ENCODE measurements at regions not wholly inside any gene's neighbourhood (a gene's known extent, or its start where the extent isn't known, plus 50 kb on each side); places are given as distances from the start of the nearest gene placed in this dataset.

DNA sequence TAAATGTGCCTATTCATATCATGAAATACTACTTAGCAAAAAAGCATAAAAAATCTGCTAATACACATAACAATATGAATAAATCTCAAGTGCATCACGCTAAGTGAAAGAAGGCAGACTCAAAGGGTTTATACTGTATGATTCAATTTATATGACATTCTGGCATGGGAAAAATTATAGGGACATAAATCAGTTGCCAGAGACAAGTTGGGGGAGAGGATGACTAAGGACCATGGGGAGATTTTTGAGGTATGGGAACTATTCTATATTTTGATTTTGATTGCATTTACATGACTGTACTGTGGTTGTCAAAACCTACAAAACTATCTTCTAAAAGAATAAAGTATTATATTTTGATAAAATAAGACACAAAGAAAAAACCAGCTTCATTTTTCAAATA, 650.3 kb upstream of the NR5A2 start:
- DNase-seq: no peak

DNA sequence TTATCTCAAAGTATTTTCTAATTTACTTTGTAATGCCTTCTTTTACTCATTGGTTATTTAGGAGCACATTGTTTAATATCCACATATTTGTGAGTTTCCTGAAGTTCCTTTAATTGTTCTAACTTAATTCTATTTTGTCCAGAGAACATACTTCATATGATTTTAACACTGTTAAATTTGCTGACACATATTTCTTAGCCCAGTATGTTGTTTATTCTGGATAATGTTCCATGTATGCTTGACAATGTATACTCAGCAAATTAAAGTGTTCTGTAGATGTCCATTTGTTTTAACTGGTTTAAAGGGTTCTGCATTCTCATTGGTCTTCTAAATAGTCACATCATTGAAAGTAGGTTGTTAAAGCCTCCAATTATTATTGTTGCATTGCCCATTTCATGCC, 643.7 kb upstream of the NR5A2 start:
- DNase-seq: no peak

DNA sequence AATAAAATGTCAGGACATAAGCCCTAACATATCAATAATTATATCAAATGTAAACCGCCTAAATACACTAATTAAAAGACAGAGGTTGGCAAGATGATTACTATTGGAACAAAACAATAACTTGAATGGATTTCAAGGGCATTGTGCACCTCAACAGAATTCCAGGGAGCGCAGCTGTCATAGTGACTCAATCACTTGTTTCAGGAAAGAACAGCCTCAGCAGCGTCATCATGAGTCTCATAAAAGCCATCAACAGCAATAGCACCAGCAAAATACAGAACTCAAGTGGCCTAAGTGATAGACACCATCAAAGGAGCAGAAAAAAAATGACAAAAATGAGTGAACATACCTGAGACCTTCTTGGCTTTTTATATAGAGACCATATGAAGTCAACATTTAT, 632.7 kb upstream of the NR5A2 start:
- DNase-seq: no peak

DNA sequence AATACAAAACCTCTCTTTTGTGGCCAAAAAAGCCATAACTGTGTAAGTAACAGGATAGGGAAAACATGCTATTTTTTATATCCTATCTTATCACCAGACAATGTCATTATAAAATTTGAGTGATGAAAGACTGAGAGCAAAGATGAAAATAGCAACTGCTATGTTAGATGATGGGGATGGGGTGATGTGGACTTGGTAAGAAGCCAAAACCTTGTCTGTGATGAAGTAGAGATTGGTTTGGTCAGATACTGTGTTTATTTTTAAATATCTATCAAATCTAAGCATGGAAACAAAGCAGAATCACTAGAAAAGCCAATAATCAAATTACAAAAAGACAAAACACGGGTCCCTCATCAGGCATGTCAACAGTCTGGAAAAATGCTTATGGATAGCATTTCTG, 631.1 kb upstream of the NR5A2 start:
- no peak for DNase-seq

DNA sequence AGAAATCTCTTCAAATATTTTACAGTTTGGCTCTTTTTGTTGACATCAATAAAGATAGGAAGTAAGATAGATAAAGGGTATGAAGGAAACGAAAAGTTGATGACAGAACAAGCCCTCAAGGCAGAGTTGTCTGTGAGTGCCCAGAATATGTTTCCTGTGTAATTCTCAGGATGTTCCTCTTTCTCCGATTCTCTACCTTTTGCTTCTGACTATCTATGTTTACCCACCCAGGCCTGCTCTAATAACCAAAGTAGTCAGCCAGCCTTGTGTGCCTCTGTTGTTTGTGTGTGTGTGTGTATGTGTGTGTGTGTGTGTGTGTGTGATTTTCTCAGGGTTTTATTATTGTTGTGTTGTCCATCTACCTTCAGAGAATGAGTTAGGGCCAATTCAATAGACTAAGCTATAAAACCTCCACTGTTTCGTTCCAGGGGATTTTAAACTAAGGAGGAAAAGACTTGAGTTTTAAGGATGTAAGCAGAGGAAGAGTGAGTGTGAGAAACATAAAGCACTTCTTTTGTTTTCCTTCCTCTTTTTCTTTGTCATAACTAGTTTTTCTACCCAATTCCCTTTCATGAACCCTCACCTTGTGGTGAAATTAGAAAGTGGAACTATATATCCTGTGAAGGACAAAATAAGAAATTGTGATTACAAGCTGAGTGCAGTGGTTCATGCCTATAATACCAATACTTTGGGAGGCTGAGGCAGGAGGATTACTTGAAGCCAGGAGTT, 627.4 kb upstream of the NR5A2 start:
- no peak for DNase-seq

DNA sequence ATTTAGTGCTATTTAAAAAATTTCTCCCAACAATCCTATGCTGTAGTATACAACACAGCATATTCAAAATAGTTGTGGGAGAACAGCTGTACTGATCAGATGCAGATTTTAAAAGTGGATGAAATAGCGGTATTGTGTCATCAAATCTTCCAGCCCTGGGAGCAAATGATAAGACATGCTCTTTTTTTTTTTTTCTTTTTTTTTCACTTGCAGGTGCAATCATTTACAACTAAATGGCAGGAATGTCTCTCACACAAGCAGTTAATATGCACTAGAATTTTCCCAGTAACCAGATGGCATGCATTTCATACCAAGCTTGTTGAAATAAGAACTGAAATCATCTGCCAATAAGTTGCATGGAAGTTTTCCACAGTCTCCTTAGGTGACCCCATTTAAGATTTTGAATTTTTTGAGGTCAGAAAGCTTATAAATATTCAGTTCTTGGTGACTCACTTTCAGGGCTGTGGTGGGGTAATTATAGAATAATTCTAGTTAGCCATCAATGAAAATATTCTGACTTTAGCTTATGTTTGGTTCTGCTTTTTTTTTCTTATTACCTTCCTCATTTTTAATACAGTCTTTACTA, 623.9 kb upstream of the NR5A2 start:
- DNase-seq: no peak

DNA sequence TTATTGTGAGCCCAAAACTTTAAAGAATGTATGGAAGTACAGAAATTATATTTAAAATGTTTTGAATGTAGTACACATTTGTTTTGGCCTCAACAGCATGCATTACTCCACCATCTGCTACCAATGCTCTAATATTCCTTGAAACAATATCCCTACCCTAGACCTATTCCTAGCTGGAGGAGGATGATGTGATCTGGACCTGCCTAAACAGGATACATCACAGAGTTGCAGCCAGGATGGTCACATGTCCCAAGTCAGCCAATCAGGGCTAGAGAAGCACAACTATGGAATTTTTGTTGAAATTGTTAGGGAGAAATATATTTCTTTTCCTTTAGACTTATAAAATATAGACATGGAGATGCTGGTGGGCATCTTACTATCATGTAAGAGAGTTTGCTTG, 623.3 kb upstream of the NR5A2 start:
- DNase-seq: no peak

DNA sequence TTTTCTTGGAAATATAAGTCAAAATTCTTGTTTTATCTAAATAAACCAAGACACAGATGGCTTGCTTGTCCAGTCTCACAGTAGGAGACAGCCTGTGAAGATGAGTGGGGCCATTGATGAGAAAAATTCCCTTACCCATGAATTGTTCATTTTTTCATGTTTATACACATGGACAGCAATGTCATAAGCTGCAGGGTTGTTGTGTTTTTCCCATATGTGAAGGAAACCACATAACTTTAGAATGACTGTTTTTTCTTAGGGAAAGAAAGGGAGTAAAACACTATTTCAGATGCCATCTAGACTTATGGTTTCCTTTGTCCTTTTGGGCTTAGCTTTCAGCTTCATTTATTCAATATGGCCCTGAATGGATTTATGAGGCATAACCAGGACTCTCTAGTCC, 622.5 kb upstream of the NR5A2 start:
- DNase-seq: no peak

DNA sequence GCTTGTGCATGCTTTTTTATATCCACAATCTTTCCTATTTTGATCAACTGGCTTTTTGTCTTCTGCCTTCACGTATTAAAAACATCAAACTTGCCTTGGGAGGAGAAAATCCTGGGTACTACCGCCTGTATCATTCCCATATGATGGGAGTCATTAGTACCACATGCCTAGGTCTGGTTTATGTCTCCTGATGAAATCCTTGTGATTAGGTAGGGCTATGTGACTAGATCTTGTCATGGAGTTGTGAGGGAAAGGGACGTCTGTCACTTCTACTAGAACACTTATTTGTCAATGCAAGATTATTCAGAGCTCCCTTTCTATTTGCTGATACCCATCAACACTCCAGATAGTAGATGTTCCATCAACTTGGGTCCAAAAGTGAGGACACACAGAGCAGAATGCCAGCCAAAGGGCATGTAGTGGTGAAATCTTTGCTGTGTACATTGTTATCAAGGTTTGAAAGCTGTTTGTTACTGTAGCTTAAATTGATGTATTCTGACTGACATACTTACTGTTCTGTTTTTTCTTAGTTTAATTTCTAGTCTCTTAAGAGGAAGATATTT, 621.8 kb upstream of the NR5A2 start:
- no peak for DNase-seq

DNA sequence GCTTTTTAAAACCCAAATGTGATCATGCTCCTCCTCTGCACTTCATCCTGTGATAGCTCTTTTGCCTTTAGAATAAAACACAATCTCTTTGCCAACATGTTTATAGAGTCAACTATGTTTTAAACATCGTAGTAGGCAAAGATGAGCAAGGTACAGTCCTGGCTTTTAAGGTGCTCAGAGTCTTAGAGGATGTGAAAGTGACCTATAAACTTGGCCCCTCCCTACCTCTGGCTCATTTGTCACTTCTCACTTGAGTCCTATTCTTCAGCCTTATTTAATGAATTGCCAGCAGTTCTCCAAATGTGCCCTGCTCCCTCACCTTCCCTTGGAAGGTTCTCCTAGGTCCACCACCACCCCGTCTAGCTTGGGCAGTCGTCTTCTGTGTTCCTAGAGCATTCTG, 617.0 kb upstream of the NR5A2 start:
- no peak for DNase-seq

DNA sequence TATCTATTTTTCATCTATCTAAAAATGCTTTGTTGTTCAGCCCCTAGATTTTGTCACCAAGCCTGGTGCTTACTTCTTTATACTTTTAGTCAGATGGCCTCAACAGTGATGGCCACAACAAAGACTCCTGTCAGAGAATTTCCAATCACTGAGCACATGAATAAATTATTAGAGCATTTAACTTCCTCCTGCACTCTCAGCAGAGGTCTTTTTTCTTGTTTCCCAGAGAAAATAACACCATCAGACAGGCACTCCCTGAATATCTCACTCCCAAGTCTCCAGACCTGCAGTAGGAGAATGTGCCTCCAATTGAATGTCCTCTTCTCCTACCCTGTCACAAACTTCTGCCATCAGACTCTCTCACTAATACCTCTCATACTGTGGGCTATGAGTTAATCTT, 616.0 kb upstream of the NR5A2 start:
- DNase-seq: no peak

DNA sequence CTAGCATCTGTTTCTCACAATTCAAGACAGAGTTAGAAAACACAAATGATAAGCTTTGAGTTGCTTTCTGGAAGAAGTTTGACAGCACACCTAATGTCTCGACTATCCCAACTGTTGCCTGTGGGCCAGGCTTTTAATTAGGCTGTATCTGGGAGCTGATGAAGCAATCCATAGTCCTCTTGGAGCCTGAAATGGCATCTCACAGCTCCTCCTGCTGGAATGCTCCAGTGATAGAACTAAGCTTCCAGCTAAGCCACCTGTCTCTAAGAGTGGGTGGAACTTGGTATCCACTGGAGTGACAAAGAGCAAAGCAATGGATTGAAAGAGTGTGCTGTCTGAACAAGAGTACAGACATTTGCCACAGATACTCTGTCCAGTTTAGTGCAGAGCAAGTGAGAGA, 605.3 kb upstream of the NR5A2 start:
- no peak for DNase-seq

DNA sequence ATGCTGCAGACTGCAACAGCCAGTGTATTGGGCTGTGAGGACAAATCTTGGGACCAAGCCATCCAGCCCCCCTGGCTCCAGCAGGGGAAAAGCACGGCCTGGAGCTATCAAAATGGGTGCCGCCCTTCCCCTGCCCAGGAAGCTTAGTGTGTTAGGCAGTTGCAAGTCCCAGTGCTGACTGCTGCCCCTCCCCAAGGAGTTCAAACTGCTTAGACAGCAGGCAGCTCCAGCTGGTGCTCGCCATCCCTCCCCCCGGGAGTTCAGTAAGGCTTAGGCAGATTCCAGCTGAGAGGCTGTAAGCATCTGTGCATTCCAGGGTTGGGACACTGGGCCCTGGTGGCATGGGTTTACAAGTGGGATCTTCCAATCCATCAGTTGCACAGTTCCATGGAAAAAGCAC, 579.6 kb upstream of the NR5A2 start:
- peak; percentile 87 for DNase-seq

DNA sequence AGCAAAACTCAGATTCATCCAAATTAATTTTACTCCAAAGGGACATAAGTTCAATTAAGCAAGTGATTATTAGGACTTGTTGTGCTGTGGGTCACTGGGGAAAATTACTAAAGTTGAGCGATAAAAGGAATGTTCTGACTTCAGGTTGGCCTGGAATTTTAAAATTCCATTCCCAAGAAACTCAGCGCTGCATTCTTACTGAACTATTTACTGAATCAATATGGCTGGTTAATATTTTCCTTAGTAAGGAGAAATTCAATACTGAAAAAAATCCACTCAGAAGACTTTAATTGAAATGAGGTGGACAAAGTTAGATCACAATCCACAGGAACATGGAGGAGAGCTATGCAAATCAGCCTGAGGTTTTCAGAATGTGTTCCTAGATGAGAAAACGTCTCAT, 578.9 kb upstream of the NR5A2 start:
- no peak for DNase-seq

DNA sequence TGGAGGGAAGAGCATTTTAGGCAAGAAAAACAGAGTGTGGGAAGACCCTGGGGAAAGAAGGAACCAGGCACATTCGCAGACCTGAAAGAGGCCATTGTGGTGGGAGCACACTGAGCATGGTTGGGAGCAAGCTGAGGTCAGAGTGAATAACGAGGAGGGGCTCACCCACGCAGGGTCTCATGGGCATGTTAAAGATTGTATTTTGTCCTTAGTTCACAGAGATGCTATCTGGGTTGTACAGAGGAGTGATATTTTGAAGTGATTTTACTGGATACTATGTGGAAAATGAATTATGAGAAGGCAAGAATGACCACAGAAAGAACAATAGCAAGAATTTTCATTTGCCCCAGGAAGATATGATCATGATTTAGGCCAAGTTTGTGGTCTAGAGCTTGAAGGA, 578.3 kb upstream of the NR5A2 start:
- DNase-seq: no peak

DNA sequence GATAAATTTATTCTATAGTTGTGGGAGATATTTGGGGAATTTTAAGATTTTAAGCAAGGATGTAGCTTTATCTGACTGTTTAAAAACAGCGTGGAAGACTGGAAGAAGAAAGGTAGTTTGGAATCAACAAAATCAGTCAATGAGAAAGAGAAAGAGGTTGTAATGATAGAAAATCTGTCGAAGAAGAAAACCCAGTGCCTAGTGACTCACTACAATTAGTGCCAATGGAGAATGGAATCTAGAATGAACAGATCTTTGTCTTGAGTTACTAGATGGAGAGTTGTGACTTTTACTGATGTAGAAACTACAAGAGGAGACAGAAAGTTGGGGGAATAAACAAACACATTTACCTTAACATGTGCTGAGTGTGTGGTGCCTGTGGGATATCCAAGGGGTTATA, 577.8 kb upstream of the NR5A2 start:
- DNase-seq: no peak

DNA sequence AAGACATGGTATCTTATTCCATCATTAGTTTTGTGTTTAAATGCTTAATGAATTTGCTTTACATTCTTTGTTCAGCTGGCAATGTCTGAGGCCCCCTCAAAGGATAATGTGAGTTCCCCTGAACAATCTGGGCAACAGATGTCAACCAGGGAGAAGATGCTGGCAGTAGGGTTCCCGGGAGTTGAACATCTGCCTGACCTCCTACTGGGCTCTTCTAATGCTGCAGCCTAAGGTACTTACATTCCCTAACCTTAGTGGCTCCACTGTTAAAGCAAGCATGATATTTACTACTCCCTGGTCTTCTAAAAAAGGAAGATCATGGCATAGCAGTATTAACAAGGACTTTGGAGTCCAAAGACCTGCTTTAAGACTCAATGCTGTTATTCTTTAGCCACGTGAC, 574.9 kb upstream of the NR5A2 start:
- peak; percentile 59 for DNase-seq

DNA sequence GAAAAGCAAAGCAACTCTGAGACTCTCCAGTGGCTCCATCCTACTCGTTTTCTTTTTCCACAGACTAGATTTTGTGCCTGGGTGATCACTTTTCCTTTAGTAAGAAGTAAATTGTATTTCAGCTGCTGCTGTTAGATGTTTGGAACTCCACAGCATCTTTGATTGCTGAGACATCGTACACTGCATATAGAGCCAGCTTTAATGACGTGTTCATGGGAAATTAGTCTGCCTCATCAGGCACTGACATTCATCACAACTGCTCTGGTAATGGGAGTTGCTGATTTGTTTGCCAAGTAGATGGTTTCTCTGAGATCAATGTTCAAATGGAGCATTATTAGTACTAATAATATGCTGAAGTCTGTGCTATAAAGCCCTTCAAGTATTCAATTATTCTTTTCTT, 573.8 kb upstream of the NR5A2 start:
- DNase-seq: no peak

DNA sequence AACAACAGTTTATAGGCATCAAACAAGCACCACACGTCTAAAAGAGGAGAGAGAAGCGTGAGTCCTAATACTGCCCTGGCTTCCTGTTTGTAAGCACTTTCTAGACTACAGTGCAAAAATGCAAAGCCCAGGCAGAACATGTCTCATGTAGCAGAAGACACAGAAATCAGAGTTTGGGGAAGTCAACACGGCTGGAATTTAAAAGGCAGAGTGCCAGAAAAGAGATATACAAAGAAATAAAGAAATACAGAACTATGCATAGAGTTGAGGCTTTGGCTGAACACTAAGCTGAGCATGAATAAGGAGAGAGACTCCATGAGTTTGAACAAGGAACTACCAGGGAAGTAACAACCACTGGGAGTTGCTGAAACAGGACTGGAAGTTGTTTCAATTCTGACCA, 566.6 kb upstream of the NR5A2 start:
- DNase-seq: no peak

DNA sequence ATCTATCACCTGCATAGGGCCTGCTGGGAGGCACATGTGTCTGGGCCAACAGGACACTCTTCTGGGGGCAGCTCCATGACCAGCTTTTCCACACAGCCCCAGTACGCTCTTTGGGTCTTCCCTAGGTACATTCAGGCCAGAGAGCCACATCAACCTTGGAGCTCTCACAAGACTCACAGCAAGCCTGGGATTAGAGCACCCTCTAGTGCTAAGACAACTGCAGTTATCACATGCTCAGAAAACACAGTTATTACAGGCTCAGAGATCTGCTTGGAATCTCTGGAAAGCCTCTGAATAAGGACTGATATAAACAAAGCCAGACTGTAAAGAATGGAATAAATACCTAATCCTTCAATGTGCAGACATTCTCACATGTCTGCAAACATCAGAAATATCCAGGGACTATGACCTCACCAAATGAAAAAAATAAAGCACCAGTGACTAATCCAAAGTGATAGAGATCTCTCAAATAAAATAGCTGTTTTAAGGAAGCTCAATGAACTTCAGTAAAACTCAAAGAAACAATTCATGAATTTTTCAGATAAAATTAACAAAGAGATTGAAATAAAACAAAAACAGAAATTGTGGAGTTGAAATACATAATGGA, 563.9 kb upstream of the NR5A2 start:
- DNase-seq: peak; percentile 18

DNA sequence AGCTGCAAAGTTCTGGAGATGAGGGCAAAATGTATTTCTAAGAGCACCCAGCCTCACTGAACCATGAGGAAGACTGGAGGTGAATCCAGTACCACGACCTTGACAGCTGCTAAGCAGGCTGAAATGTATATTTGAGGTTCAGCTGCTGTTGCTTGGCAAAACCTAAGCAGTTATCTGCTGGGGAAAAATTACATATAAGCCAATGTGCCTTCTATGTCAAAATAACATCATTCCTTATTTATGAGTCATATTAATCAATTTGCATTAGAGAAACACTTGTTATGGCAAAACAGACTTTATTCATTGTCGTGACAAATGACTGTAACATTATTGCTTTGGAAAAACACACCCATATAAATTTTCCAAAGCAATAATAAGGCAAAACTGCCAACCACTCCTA, 560.5 kb upstream of the NR5A2 start:
- no peak for DNase-seq

DNA sequence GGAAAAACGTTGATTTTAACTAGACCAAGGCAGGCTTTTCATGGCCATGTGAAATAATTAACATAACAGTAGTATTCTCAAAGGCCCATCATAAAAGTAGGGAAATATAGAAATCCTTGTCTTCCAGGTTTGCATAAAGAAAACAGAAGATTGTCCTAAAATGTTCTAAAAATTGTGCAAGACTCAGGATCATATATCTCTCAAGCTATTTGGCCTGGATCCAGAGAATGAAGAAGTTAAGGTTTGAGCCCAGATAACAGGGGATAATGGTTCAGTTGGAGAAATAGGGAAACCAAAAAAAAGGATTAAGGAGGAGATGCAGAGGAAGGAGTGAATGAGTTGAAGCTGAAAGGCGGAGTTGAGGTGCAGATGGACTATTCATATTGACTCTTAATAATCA, 555.5 kb upstream of the NR5A2 start:
- DNase-seq: no peak

DNA sequence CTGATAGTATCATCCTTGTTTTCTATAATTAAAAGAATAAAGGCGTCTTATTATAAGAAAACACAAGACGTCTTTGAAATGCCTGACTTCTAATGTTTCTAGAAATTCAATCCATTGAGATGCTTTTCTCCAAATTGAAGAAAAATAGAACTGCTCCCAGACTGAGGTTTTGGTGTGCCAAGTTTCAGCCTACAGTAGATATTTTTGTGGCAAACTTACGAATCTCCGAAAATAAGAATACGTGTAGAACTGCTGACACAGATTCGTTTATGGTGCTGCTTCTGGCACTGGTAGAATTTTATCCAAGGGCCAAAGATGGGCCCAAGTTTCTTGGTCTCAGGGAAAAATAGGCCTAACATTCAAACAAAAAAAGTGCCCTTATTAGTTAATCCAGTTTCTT, 554.5 kb upstream of the NR5A2 start:
- no peak for DNase-seq

DNA sequence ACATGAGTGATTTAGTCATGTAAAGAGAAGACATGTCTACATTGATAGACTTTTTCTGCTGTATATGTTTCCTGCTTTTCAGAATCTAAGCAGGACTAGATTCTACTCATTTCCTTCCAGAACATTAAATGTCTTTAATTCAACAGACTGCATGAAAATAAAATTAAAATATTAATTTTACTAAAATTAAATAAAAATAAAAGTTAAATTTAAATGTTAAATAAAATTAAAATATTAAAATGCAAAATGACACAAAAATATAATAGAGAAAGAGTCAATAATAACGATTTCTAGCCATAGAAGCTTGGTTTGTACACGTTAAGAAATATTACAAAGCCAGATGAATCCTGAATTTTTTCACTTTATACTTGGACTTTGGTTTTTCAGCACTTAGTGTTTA, 552.8 kb upstream of the NR5A2 start:
- no peak for DNase-seq

DNA sequence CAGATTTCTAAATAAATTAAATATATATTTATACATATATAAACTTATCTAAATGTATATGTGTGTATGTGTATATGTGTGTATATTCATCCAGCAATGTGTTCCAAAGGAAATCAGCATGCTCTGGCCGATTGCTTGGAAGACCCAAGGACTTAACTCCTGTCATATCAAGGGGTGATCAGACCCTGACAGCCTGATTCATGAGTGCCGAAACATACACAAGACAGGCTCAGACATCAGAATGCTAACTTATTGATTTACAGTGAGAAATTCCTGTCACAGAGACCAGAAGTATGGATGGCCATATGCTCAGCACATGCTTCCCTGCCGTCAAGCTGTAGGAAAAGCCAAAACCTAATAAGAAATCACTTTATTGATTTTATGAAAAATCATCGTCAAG, 545.1 kb upstream of the NR5A2 start:
- DNase-seq: no peak
